HCT116 (cell line): ENCODE measurements at regions not wholly inside any gene's neighbourhood (a gene's known extent, or its start where the extent isn't known, plus 50 kb on each side); places are given as distances from the start of the nearest gene placed in this dataset.

Source experiments
- ATAC-seq: fragments of 200-7000 bp; cut with Tn5 transposase; 2 replicates; pipeline ENCODE4 v1.9.1; 2020; ENCODE audit warnings: mild to moderate bottlenecking, moderate library complexity
- BruUV-seq: library from RNA; stranded (reverse); fragments of 400-500 nt; replicated peaks from 2 replicates; lab custom pipeline; 2021; lab: Mats Ljungman, UMichigan
- CTCF ChIA-PET: fragments of 300-600 bp; sonication (Branson Sonifier 250); formaldehyde crosslinking; loops from one replicate; lab custom pipeline; 2021; ENCODE audit warnings: antibody characterized with exemption; lab: Charles Lee
- POLR2A ChIA-PET: fragments of 300-600, 350-600 bp; sonication (Branson Sonifier 250); formaldehyde crosslinking; loops from one replicate; lab custom pipeline; 2021; ENCODE audit warnings: antibody characterized with exemption; lab: Charles Lee
- RAD21 ChIA-PET, 2 experiments: fragments of 300-600 bp; sonication (Branson Sonifier 250); formaldehyde crosslinking; loops; one replicate each; lab custom pipeline; 2023; ENCODE audit warnings: low total read pairs in 2 of 2; ENCODE audit not compliant: uncharacterized antibody in 2 of 2, unreplicated experiment in 2 of 2, low non-redundant PET in 1 of 2; lab: Charles Lee
- DNase-seq: peaks from one replicate; pipeline ENCODE4 v3.0.0-alpha.2; 2010; ENCODE audit warnings: low read depth, low spot score
- H2AFZ ChIP-seq: fragments of 200-600 bp; shearing (Covaris generic), sonication (generic); 2 replicates; pipeline ENCODE4 v1.6.1; 2017; ENCODE audit warnings: low read depth, mixed run types, mixed read lengths, antibody characterized with exemption, low read length; ENCODE audit not compliant: poor library complexity, severe bottlenecking
- H3K27ac ChIP-seq: 2 replicates; pipeline ENCODE4 v1.5.1; 2012; ENCODE audit warnings: low read depth, low read length
- H3K27me3 ChIP-seq: fragments of 200-600 bp; sonication (generic); 2 replicates; pipeline ENCODE4 v1.6.1; 2016; ENCODE audit warnings: mixed run types, low read length, mixed read lengths; ENCODE audit not compliant: insufficient read depth
- H3K36me3 ChIP-seq, 2 experiments: fragments of 200-500 bp in 1 of 2; fragments of 200-600 bp in 1 of 2; sonication (Bioruptor generic) in 1 of 2; sonication (generic) in 1 of 2; 2 replicates each; pipeline versions ENCODE4 v1.5.1 to v1.6.1; 2014 to 2016; ENCODE audit warnings: low read length in 2 of 2, inconsistent platforms in 1 of 2, mixed read lengths in 1 of 2, mixed run types in 1 of 2; ENCODE audit not compliant: insufficient read depth in 2 of 2, control insufficient read depth in 1 of 2
- H3K4me1 ChIP-seq, 2 experiments: fragments of 200-600 bp in 1 of 2; sonication (generic) in 1 of 2; 2 replicates each; pipeline versions ENCODE4 v1.5.1 to v1.6.1; 2012 to 2017; ENCODE audit warnings: low read length in 2 of 2, inconsistent platforms in 1 of 2, mild to moderate bottlenecking in 1 of 2, mixed read lengths in 1 of 2, mixed run types in 1 of 2, moderate library complexity in 1 of 2; ENCODE audit not compliant: insufficient read depth in 2 of 2, control insufficient read depth in 1 of 2
- H3K4me2 ChIP-seq: fragments of 200-600 bp; sonication (generic); 2 replicates; pipeline ENCODE4 v1.6.1; 2017; ENCODE audit warnings: mixed run types, low read length, mixed read lengths
- H3K4me3 ChIP-seq, 2 experiments: fragments of 200-600 bp in 1 of 2; sonication (generic) in 1 of 2; replicated peaks in 1 of 2; 2 replicates each; pipeline ENCODE4 v1.5.1; 2011 to 2016; ENCODE audit warnings: low read length in 2 of 2, control low read depth in 1 of 2, low read depth in 1 of 2, mild to moderate bottlenecking in 1 of 2, mixed read lengths in 1 of 2, mixed run types in 1 of 2
- H3K79me2 ChIP-seq: fragments of 200-600 bp; sonication (generic); 2 replicates; pipeline ENCODE4 v1.6.1; 2017; ENCODE audit warnings: mild to moderate bottlenecking, mixed run types, low read length, moderate library complexity, mixed read lengths; ENCODE audit not compliant: insufficient read depth
- H3K9ac ChIP-seq: fragments of 200-600 bp; sonication (generic); 2 replicates; pipeline ENCODE4 v1.6.1; 2016; ENCODE audit warnings: low read length, mixed read lengths
- H3K9me2 ChIP-seq: fragments of 200-600 bp; sonication (generic), shearing (Covaris generic); 2 replicates; pipeline ENCODE4 v1.6.1; 2017; ENCODE audit warnings: mixed run types, mild to moderate bottlenecking, moderate library complexity; ENCODE audit not compliant: insufficient read depth
- H3K9me3 ChIP-seq, 2 experiments: fragments of 200-500 bp in 1 of 2; fragments of 200-600 bp in 1 of 2; sonication (Bioruptor generic) in 1 of 2; sonication (generic) in 1 of 2; 2 replicates each; pipeline ENCODE4 v1.6.1; 2014 to 2017; ENCODE audit warnings: low read length in 2 of 2, mixed read lengths in 2 of 2, inconsistent platforms in 1 of 2, low read depth in 1 of 2, mild to moderate bottlenecking in 1 of 2, mixed run types in 1 of 2, moderate library complexity in 1 of 2; ENCODE audit not compliant: control insufficient read depth in 1 of 2, insufficient read depth in 1 of 2
- H4K20me1 ChIP-seq: fragments of 200-600 bp; sonication (generic), shearing (Covaris generic); 2 replicates; pipeline ENCODE4 v1.6.1; 2017; ENCODE audit warnings: mixed run types, mild to moderate bottlenecking, moderate library complexity; ENCODE audit not compliant: insufficient read depth
- ATF3 ChIP-seq: IDR thresholded peaks from 2 replicates; pipeline ENCODE4 v1.6.1; 2012
- CTCF ChIP-seq, 3 experiments: fragments of 200-600 bp in 1 of 3; sonication (generic) in 1 of 3; IDR thresholded peaks in 2 of 3; conservative IDR thresholded peaks in 1 of 3; 2 replicates each; pipeline ENCODE4 v1.5.1; 2012 to 2017; ENCODE audit warnings: low read depth in 2 of 3, low read length in 2 of 3, antibody characterized with exemption in 1 of 3, borderline replicate concordance in 1 of 3, control low read depth in 1 of 3, mild to moderate bottlenecking in 1 of 3, mixed read lengths in 1 of 3, mixed run types in 1 of 3, moderate library complexity in 1 of 3; ENCODE audit not compliant: insufficient read depth in 1 of 3
- EGR1 ChIP-seq: IDR thresholded peaks from 2 replicates; pipeline ENCODE4 v1.6.1; 2012; ENCODE audit warnings: low read depth
- EZH2 ChIP-seq: fragments of 200-600 bp; sonication (generic); IDR thresholded peaks from 2 replicates; pipeline ENCODE4 v1.6.1; 2017; ENCODE audit warnings: antibody characterized with exemption, mixed run types
- EZH2phosphoT487 ChIP-seq: fragments of 200-600 bp; IDR thresholded peaks from 2 replicates; pipeline ENCODE4 v1.6.1; 2018; ENCODE audit warnings: antibody characterized with exemption, borderline replicate concordance
- FOSL1 ChIP-seq: IDR thresholded peaks from 2 replicates; pipeline ENCODE4 v1.6.1; 2012; ENCODE audit warnings: low read depth
- JUND ChIP-seq: IDR thresholded peaks from 2 replicates; pipeline ENCODE4 v1.6.1; 2012
- POLR2A ChIP-seq: IDR thresholded peaks from 2 replicates; pipeline ENCODE4 v1.7.0; 2011; ENCODE audit warnings: borderline replicate concordance; ENCODE audit not compliant: insufficient read depth, insufficient read length; ENCODE audit errors: extremely low read depth
- POLR2AphosphoS5 ChIP-seq: IDR thresholded peaks from 2 replicates; pipeline ENCODE4 v1.6.1; 2011; ENCODE audit warnings: mild to moderate bottlenecking, low read depth, low read length, moderate library complexity
- RAD21 ChIP-seq: IDR thresholded peaks from 2 replicates; pipeline ENCODE4 v1.6.1; 2012; ENCODE audit warnings: low read depth, mild to moderate bottlenecking
- SP1 ChIP-seq: IDR thresholded peaks from 2 replicates; pipeline ENCODE4 v1.6.1; 2012; ENCODE audit warnings: low read depth
- SRF ChIP-seq: IDR thresholded peaks from 2 replicates; pipeline ENCODE4 v1.6.1; 2012; ENCODE audit warnings: low read depth
- TCF7L2 ChIP-seq: IDR thresholded peaks from 2 replicates; pipeline ENCODE4 v1.7.0; 2011; ENCODE audit warnings: borderline replicate concordance, inconsistent platforms; ENCODE audit not compliant: insufficient read depth, insufficient read length; ENCODE audit errors: extremely low read depth
- ZBTB33 ChIP-seq: IDR thresholded peaks from 2 replicates; pipeline ENCODE4 v1.6.1; 2011; ENCODE audit warnings: mild to moderate bottlenecking, low read length, moderate library complexity; ENCODE audit not compliant: insufficient replicate concordance; ENCODE audit errors: extremely low read depth
- ZNF274 ChIP-seq: fragments of 200-500 bp; sonication (Bioruptor generic); IDR thresholded peaks from 2 replicates; pipeline ENCODE4 v1.6.1; 2014; ENCODE audit warnings: mild to moderate bottlenecking, low read depth, low read length, inconsistent platforms
- intact Hi-C: fragments of 100-400 bp; cut with micrococcal nuclease; formaldehyde crosslinking; loops from 2 replicates; pipeline ENCODE4 v1.10.0; 2022

- intact Hi-C loops, result no loop called here
- Histone ChIP-seq H2AFZ (no peak overlapping the region), H3K9ac (peak overlapping the region; percentile 55; the same call in 1 of the 2 replicates), H3K79me2 (no peaks in the 10 kb centered on the region), H3K4me1 (peaks cover 77 to 84% of the 10 kb centered on the region in 2 experiments), H3K9me2 (no peaks in the 10 kb centered on the region), H4K20me1 (no peaks in the 10 kb centered on the region), H3K27me3 (no peaks in the 10 kb centered on the region)
- POLR2A ChIA-PET, result interaction anchor here (1.2 to 6.7 kb wide), 5 partner anchors 11 to 44 kb away, joined by 3 to 48 read pairs (median 9); no protein-coding TSS in a partner anchor
- DNase-seq (no peak), ATAC-seq (no peak)
- BruUV-seq, result no TSS peak
- no peak for TF ChIP-seq SRF
- TF ChIP-seq ZNF274, result no peak
- TF ChIP-seq JUND, result no peak
- TF ChIP-seq TCF7L2, result no peak
- TF ChIP-seq FOSL1, result no peak
- TF ChIP-seq EZH2phosphoT487, result no peak
- no peak for TF ChIP-seq RAD21
- TF ChIP-seq ATF3, result no peak
- TF ChIP-seq, all 23 proteins: peak for 0
- ChIA-PET RAD21 (no interaction called here), CTCF (no interaction called here)
- no peak overlapping the region for H3K4me3 ChIP-seq
- no peaks in the 10 kb centered on the region for H3K9me3 ChIP-seq
- H3K27ac ChIP-seq, result peak overlapping the region; percentile 97
- peak overlapping the region; percentile 67 for H3K4me2 ChIP-seq
- no peaks in the 10 kb centered on the region for H3K36me3 ChIP-seq
These were observed 112.6 kb upstream of the ERRFI1 start for GRCh38 chr1:8138673-8139072.

GRCh38 chr1:8137481-8138244 lies 111.6 kb upstream of the ERRFI1 start:
- Histone ChIP-seq H3K36me3 (no peaks in the 10 kb centered on the region), H3K27ac (peak overlapping the region; percentile 97), H3K27me3 (no peaks in the 10 kb centered on the region), H4K20me1 (no peaks in the 10 kb centered on the region), H3K4me3 (peak overlapping the region; percentile 10 to 40), H2AFZ (peak overlapping the region; percentile 24), H3K9me3 (no peaks in the 10 kb centered on the region), H3K9me2 (no peaks in the 10 kb centered on the region), H3K9ac (peak overlapping the region; percentile 55), H3K79me2 (no peaks in the 10 kb centered on the region), H3K4me1 (peaks cover 78 to 85% of the 10 kb centered on the region in 2 experiments), H3K4me2 (peak overlapping the region; percentile 67)
- peak; percentile 58 for DNase-seq
- ChIA-PET CTCF (no interaction called here), POLR2A (interaction anchor here (1.0 to 6.7 kb wide), 10 partner anchors 10 to 60 kb away, joined by 3 to 48 read pairs (median 5); no protein-coding TSS in a partner anchor), RAD21 (interaction anchor here (0.7 to 1.2 kb wide), 3 partner anchors 17 to 101 kb away, joined by 3 to 5 read pairs (median 3); no protein-coding TSS in a partner anchor)
- BruUV-seq, result TSS peak; percentile 84
- intact Hi-C loops, result no loop called here
- ATAC-seq, result peak; percentile 51
- TF ChIP-seq CTCF (IDR thresholded peaks at IDR 0.05 in 2 of 3, conservative IDR thresholded peaks at IDR 0.05 in 1 of 3; ENCODE audit: borderline replicate concordance in 1 of 3, insufficient read depth in 1 of 3, low read depth in 2 of 3, low read length in 2 of 3) (no peak), JUND (peak; percentile 75), ZBTB33 (no peak), EGR1 (no peak), POLR2AphosphoS5 (peak; percentile 69; the same call in 1 of the 2 replicates), EZH2 (no peak), SP1 (peak; percentile 74), SRF (no peak; the same call in 1 of the 2 replicates), POLR2A (no peak), ZNF274 (no peak), FOSL1 (peak; percentile 72)
